GM12865 (cell line): ENCODE measurements at regions not wholly inside any gene's neighbourhood (a gene's known extent, or its start where the extent isn't known, plus 50 kb on each side); places are given as distances from the start of the nearest gene placed in this dataset.

ENCODE experiments used
- DNase-seq: peaks from one replicate; pipeline ENCODE4 v3.0.0; 2010; ENCODE audit warnings: low read depth
- H3K4me3 ChIP-seq: 2 replicates; pipeline ENCODE4 v1.5.1; 2011; ENCODE audit warnings: mild to moderate bottlenecking, low read depth, low read length, control low read depth
- CTCF ChIP-seq: IDR thresholded peaks from 2 replicates; pipeline ENCODE4 v1.5.1; 2011; ENCODE audit warnings: low read length, control low read depth, low read depth, inconsistent platforms; ENCODE audit not compliant: insufficient read depth; ENCODE audit errors: missing control alignments

DNA sequence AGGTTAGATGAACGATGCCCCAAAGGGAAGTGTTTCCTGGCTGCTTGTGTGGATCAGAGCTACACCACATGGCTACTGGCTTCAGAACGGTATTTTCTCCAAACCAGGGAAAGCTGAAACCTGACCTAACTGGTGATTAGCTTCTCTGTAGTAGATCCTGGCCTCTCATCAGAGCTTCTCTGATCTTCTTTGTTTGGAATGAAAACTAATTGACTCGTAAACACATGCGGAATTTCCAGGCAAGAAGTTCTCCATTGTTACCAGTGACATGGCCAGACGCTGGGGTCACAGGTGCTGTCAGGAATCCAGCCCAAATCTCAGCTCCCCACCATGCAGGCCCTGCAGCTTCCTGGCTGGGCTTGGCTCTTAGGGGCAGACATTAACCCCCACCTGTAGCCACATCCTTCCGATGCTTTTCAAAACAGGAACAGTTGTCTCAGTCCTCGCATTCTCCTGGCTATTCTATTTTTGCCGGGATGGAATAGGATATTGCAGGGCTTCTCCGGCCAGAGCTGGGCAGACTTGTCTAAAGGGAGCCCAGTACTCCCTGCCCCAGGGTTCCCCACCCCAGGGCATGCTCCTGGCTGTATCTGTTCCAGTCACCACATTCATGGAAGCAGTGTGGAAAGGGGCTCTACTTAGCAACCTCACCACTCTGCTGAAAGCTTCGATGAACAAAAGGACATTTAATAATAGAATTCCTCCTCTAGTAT, 305.4 kb upstream of the F9 start:
- no peak for TF ChIP-seq CTCF
- no peak for DNase-seq
- H3K4me3 ChIP-seq: no peak overlapping the region

GRCh38 chrX:139222511-139223200, 307.9 kb upstream of the F9 start:
- TF ChIP-seq CTCF: no peak

GRCh38 chrX:139213241-139213709, 317.3 kb upstream of the F9 start:
- DNase-seq: no peak
- H3K4me3 ChIP-seq: no peak overlapping the region
- no peak for TF ChIP-seq CTCF

More at GRCh38 chrX:139222511-139223200, 307.9 kb upstream of the F9 start:
- no peak for DNase-seq
- H3K4me3 ChIP-seq: no peak overlapping the region

DNA sequence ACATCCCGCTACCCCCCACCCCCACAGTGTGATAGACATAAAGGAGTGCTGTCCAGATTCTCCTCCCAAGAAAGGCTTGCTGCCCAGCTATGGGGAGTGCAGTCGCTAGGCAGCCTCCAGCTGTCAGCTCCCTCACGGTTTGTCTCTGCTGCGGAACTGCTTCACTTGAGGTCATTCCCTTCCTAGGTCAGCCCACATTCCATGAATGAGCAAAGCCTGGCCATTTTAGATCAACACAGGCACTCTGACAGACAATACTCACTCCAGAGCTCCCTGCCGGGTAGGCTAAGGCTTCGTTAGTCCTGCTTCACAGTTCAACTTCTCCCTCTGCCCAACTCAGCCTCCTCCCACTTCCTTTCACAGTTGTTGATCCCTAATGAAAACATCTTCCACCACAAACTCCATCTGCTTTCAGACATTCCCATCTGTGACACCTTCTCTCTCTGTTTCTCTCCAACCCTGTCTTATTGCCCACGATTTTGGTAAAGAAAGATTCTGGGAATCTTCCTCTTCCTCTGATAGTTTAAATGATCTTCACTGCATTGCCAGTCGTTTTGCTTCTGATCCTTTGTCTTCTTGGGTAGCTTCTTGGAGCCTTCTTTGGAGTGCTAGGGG, 318.9 kb upstream of the F9 start:
- H3K4me3 ChIP-seq: no peak overlapping the region
- DNase-seq: no peak
- no peak for TF ChIP-seq CTCF

- no peak overlapping the region for H3K4me3 ChIP-seq
- TF ChIP-seq CTCF: no peak
- DNase-seq: no peak
Observed at GRCh38 chrX:139209342-139209741, 321.2 kb upstream of the F9 start.

GRCh38 chrX:139207655-139208054, 322.9 kb upstream of the F9 start:
- H3K4me3 ChIP-seq: no peak overlapping the region
- DNase-seq: no peak
- TF ChIP-seq CTCF: no peak

GRCh38 chrX:139206914-139207313, 323.6 kb upstream of the F9 start:
- no peak for DNase-seq
- TF ChIP-seq CTCF: no peak
- H3K4me3 ChIP-seq: no peak overlapping the region
